Erythroblast (primary cell): ENCODE measurements at regions not wholly inside any gene's neighbourhood (a gene's known extent, or its start where the extent isn't known, plus 50 kb on each side); places are given as distances from the start of the nearest gene placed in this dataset.

Experiments used
- DNase-seq, 2 experiments: peaks; one replicate each; lab custom pipeline; 2025; lab: John Stamatoyannopoulos, UW
- GATA1 ChIP-seq: IDR thresholded peaks from 2 replicates; pipeline ENCODE4 v1.6.1; 2011; ENCODE audit warnings: low read depth, mild to moderate bottlenecking, control low read depth, low read length, moderate library complexity
- POLR2A ChIP-seq: IDR thresholded peaks from 2 replicates; pipeline ENCODE4 v1.6.1; 2011; ENCODE audit warnings: mild to moderate bottlenecking, low read length

DNA sequence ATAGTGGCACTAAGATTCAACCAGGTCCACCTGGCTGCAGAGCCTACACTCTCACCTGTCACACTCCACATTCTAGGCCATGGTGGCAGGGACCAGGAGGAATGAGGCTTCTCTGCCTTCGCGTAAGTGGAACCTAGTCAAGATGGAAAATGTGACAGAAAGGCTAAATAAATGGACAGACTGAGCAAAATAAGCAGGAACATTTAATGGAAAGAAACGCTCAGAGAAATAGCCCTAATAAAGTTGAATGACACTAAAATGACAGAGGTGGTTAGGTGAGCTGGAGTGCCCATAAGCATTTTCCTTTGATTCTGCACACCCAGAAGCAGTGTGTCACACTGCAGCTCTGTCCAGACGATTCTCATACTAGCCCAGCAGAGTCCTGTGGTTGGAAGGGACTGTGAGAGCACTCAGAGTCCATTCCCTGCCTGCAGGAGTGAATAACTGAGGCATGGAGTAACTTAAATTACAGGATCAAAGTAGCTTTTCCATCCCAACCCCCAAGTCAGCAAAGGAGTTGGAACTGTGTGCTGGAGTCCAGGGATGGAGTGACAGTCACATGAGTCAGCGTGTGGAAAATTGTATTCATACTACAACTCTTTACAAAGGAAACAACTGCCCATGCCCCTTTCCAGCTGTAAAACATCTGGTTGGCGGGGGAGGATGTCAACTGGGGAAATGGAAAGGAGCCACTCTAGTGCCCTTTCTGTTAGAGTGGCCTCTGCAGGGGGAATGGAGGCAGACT lies 105.4 kb upstream of the LGALSL start:
- TF ChIP-seq POLR2A: no peak
- TF ChIP-seq GATA1: no peak
- no peak for DNase-seq

DNA sequence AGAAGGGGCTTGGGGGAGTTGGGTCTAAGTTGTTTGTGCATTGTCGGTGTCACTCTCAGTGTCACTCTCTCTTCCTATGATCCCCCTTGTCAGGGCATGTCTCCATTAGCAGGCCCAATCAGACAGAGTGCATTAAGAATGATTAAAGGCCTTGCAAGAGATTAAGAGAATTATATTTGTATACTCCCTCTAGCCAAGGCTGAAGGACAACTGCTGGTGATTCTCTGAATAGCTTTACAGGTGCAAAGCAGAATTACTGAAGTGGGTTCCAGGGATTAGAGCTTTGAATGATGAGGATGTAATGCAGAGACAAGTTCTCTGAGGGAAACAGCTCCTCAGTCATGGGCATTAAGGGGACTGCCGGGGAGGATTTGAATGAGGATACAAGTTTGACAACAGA lies 104.8 kb upstream of the LGALSL start:
- TF ChIP-seq GATA1: no peak
- DNase-seq: no peak

DNA sequence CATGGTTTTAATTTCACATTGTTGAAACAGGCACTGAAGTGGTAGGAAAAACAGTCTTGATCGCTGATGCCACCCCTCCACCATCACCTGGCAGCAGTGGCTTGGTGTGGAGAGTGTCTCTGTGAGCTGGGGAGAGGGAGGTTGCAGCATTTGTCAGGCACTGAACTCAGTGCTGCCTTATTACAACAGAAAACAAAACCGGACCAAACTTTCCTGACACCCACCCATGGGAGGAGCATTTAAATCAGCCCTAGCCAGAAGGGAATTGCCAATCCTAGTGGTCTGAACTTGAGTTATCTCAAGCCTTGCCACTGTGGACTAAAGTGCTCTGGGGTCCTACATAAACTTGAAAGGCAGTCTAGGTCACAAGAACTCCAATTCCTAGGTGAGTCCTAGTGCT lies 103.0 kb upstream of the LGALSL start:
- no peak for DNase-seq
- no peak for TF ChIP-seq POLR2A
- no peak for TF ChIP-seq GATA1

DNA sequence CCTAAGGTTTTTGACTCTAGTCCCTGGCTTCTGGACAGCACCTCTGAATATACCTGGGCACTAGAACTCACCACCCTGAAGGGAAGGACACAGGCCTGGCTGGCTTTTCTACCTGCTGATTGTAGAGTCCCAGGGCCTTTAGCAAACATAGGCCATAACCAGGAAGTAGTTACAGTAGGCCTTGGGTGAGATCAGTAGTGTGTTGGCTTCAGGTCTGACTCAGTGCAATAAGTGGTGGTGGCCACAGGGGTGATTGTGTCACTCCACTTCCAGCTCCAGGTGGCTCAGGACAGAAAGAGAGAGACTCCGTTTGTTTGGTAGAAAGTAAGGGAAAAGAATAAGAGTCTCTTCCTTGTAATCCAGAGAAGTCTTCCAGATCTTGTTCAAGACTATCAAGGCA lies 101.7 kb upstream of the LGALSL start:
- no peak for DNase-seq
- no peak for TF ChIP-seq GATA1
- no peak for TF ChIP-seq POLR2A

GRCh38 chr2:64354857-64355680 lies 98.9 kb upstream of the LGALSL start:
- TF ChIP-seq POLR2A: no peak
- TF ChIP-seq GATA1: no peak
- DNase-seq: no peak

DNA sequence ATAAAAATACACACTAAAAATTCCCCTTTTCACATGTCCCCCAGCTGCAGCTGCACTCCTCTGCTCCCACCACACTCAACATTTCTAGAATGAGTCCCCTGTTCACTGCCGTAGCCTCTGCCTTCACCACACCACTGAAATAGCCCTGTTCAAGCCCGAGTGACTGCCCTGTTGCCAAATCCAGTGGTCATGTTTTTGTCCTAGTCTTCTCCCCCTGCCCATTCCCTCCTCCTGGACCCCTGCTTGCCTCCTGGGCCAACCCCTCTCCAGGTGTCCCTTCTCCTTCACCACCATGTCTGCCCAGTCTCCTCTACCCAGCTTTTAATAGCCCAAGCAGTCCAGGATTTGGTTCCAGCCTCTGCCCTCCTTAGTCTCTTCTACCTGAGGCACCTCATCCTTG lies 97.1 kb upstream of the LGALSL start:
- TF ChIP-seq GATA1: no peak
- TF ChIP-seq POLR2A: no peak

DNA sequence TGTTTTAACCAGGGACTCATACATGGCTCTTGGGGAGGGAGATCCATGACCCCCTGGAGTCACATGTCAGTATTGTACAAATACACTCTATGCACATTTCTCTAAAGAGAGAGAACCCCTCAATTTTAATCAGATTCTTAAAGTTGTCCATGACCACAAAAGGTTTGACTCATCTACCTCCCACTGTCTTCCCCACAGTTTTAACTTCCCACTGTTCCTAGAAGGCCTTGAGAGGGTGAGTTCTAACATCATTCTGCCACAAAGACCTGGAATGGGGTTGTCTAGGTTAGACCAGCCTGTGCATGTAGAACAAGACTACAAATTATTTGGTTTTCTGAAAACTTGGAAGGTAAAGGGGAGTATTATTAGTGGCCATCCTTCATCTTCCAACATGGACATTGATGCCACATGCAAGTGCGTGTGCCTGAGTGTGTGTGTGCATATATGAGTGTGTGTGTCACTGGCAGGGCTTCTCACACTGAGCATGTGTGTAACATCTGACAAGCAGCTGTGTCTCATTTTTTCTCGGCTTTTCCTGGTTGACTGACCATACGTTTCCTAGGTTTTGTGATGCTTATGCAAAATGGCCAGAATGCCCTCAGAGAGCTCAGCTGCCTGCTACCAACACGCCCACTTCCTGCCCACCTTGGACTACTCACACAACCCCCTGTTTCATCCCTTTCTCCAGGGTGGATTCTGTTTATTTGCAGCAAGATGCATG lies 94.6 kb upstream of the LGALSL start:
- no peak for TF ChIP-seq GATA1
- no peak for TF ChIP-seq POLR2A
- DNase-seq: no peak

More for the DNA sequence above, 97.1 kb upstream of the LGALSL start:
- no peak for DNase-seq

DNA sequence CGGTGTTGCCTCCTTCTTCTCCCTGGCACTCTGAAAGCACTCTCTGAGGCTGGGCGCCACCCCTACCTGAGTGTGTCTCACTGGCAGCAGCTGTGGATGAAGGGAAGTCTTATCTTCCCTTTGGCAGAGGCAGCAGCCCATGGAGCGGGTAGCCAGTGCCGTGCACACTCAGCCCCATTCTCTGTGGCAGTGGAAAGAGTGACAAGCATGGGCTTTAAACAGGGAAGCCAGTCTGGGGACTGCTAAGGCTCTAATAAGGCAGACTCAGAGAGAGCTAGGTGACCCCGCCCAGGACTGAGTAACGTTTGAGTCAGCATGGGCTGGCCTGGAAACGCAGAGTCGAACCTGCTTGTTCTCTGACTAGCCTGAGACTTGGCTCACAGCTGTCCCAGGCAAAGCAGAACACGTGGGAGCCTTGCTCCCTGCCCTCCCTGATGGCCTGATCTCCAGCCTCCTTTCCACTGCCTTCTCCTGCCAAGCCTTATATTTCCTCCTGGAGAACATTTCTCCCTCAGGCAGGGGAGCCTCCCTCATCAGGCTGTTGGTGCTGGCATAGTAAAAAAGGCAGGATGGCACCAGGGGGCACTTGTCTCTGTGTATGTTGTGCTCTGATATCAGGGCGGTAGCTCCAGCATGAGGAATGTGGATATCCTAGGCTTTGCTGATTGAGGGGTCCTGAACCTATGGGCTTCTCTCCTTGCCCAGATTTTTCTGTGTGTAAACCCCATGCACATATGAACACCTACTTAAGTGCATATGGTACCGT lies 93.9 kb upstream of the LGALSL start:
- TF ChIP-seq GATA1: no peak
- TF ChIP-seq POLR2A: no peak
- no peak for DNase-seq

GRCh38 chr2:64361151-64361938 lies 92.6 kb upstream of the LGALSL start:
- TF ChIP-seq GATA1 (no peak), POLR2A (no peak)

GRCh38 chr2:64362562-64363026 lies 91.4 kb upstream of the LGALSL start:
- DNase-seq: no peak
- TF ChIP-seq POLR2A: no peak
- TF ChIP-seq GATA1: no peak

More at GRCh38 chr2:64361151-64361938, 92.6 kb upstream of the LGALSL start:
- DNase-seq: no peak

DNA sequence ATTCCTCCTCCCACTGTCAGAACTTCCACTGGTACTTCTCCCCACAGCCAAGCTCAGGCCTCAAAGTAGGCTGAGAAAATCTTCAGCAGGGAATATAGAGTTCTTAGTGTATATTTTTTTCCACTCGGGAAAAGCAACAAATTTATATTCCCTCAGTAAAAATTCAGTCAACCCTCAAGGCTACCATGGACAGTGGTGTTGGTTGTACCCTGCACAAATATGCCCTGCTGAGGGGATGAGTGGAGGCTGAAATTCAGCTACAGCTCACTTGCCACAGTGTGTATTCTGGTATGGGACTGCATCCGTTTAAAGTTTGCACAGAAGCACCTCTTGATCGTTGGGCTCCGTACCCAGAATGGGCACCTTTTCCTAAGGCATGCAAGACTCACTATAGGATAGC lies 90.8 kb upstream of the LGALSL start:
- no peak for DNase-seq
- no peak for TF ChIP-seq GATA1
- no peak for TF ChIP-seq POLR2A

GRCh38 chr2:64363848-64364247 lies 90.1 kb upstream of the LGALSL start:
- no peak for DNase-seq
- TF ChIP-seq GATA1 (no peak), POLR2A (no peak)
